Liver (tissue), 8 donors: ENCODE measurements at regions not wholly inside any gene's neighbourhood (a gene's known extent, or its start where the extent isn't known, plus 50 kb on each side); places are given as distances from the start of the nearest gene placed in this dataset.

ENCODE experiments used
- DNase-seq: peaks from one replicate; pipeline ENCODE4 v3.0.0-alpha.2; 2017; ENCODE audit warnings: low spot score
- H3K27ac ChIP-seq, 2 donors: one replicate each; pipeline ENCODE4 v1.7.0; 2013; ENCODE audit warnings: inconsistent platforms in 2 of 2, low read length in 2 of 2, control low read depth in 1 of 2, low read depth in 1 of 2, mild to moderate bottlenecking in 1 of 2
- H3K27me3 ChIP-seq, 4 donors: one replicate each; pipeline versions ENCODE4 v1.6.1 to v1.7.0; 2013; ENCODE audit warnings: low read length in 3 of 4, inconsistent platforms in 1 of 4, mild to moderate bottlenecking in 1 of 4, moderate library complexity in 1 of 4; ENCODE audit not compliant: control insufficient read depth in 4 of 4, insufficient read depth in 4 of 4
- H3K36me3 ChIP-seq, 4 donors: one replicate each; pipeline versions ENCODE4 v1.6.1 to v1.7.0; 2013; ENCODE audit warnings: low read length in 3 of 4, mild to moderate bottlenecking in 3 of 4, low read depth in 1 of 4, moderate library complexity in 1 of 4; ENCODE audit not compliant: control insufficient read depth in 4 of 4, insufficient read depth in 3 of 4
- H3K4me1 ChIP-seq, 4 donors: one replicate each; pipeline versions ENCODE4 v1.6.1 to v1.7.0; 2013; ENCODE audit warnings: low read length in 3 of 4, mild to moderate bottlenecking in 3 of 4, moderate library complexity in 1 of 4; ENCODE audit not compliant: control insufficient read depth in 4 of 4, insufficient read depth in 4 of 4
- H3K4me3 ChIP-seq, 3 donors: one replicate each; pipeline versions ENCODE4 v1.6.1 to v1.7.0; 2013; ENCODE audit warnings: low read length in 3 of 3, control low read depth in 1 of 3, low read depth in 1 of 3, mild to moderate bottlenecking in 1 of 3
- H3K9ac ChIP-seq, 2 donors: one replicate each; pipeline ENCODE4 v1.7.0; 2013; ENCODE audit warnings: low read length in 2 of 2, mild to moderate bottlenecking in 2 of 2, moderate library complexity in 2 of 2, control low read depth in 1 of 2, low read depth in 1 of 2
- H3K9me3 ChIP-seq, 4 donors: one replicate each; pipeline versions ENCODE4 v1.6.1 to v1.7.0; 2013; ENCODE audit warnings: low read length in 3 of 4; ENCODE audit not compliant: control insufficient read depth in 4 of 4
- ATF3 ChIP-seq: IDR thresholded peaks from 2 replicates; pipeline ENCODE4 v1.6.1; 2016; ENCODE audit warnings: antibody characterized with exemption
- CTCF ChIP-seq: fragments of 150-350 bp; IDR thresholded peaks from 2 replicates; pipeline ENCODE4 v1.5.1; 2017; ENCODE audit warnings: improper control_type of control experiment, low read depth, low read length; ENCODE audit not compliant: missing input control
- EGR1 ChIP-seq, 2 donors: IDR thresholded peaks; 2 replicates each; pipeline ENCODE4 v1.6.1; 2016 to 2018; ENCODE audit warnings: antibody characterized with exemption in 2 of 2, low read depth in 2 of 2
- FOXA1 ChIP-seq: IDR thresholded peaks from 2 replicates; pipeline ENCODE4 v1.6.1; 2016; ENCODE audit warnings: antibody characterized with exemption
- FOXA2 ChIP-seq: IDR thresholded peaks from 2 replicates; pipeline ENCODE4 v1.6.1; 2016; ENCODE audit warnings: antibody characterized with exemption
- GABPA ChIP-seq, 2 donors: IDR thresholded peaks in 1 of 2; conservative IDR thresholded peaks in 1 of 2; 2 replicates each; pipeline ENCODE4 v1.6.1; 2016; ENCODE audit warnings: antibody characterized with exemption in 2 of 2, mild to moderate bottlenecking in 1 of 2, moderate library complexity in 1 of 2
- HNF4A ChIP-seq, 2 donors: conservative IDR thresholded peaks; 2 replicates each; pipeline ENCODE4 v1.6.1; 2016; ENCODE audit warnings: antibody characterized with exemption in 2 of 2, mild to moderate bottlenecking in 2 of 2
- HNF4G ChIP-seq: IDR thresholded peaks from 2 replicates; pipeline ENCODE4 v1.6.1; 2016; ENCODE audit warnings: antibody characterized with exemption
- JUND ChIP-seq, 2 donors: IDR thresholded peaks; 2 replicates each; pipeline ENCODE4 v1.6.1; 2016; ENCODE audit warnings: antibody characterized with exemption in 2 of 2
- MAX ChIP-seq: IDR thresholded peaks from 2 replicates; pipeline ENCODE4 v1.6.1; 2016; ENCODE audit warnings: antibody characterized with exemption
- NR2F2 ChIP-seq: IDR thresholded peaks from 2 replicates; pipeline ENCODE4 v1.6.1; 2016; ENCODE audit warnings: antibody characterized with exemption
- REST ChIP-seq: IDR thresholded peaks from 2 replicates; pipeline ENCODE4 v1.6.1; 2016; ENCODE audit warnings: antibody characterized with exemption, mild to moderate bottlenecking
- RXRA ChIP-seq, 2 donors: IDR thresholded peaks; 2 replicates each; pipeline ENCODE4 v1.6.1; 2017 to 2018; ENCODE audit warnings: antibody characterized with exemption in 2 of 2, mild to moderate bottlenecking in 1 of 2
- YY1 ChIP-seq: IDR thresholded peaks from 2 replicates; pipeline ENCODE4 v1.6.1; 2016; ENCODE audit warnings: antibody characterized with exemption, mild to moderate bottlenecking
- ZBTB33 ChIP-seq: IDR thresholded peaks from 2 replicates; pipeline ENCODE4 v1.6.1; 2016; ENCODE audit warnings: antibody characterized with exemption
- WGBS: extraction: QIAGEN DNeasy Blood & Tissue Kit; methylation state at CpG from one replicate; pipeline ENCODE4 v1.1.7; 2013; 5-methylcytosine and 5-hydroxymethylcytosine counted together
- donor health status: healthy.
- donor health status: healthy.
- donor health status: healthy.
- donor health status: healthy.
- donor health status: healthy.

- peaks cover 0 to 2% (median 0%) of the 10 kb centered on the region in 4 donors for H3K27me3 ChIP-seq
- 71% methylated on average over 5 of the region's 5 CpGs for WGBS
- no peak overlapping the region for H3K27ac ChIP-seq
- H3K4me1 ChIP-seq = no peaks in the 10 kb centered on the region
- no peak overlapping the region for H3K4me3 ChIP-seq
- no peak for DNase-seq
- no peak for TF ChIP-seq NR2F2
- no peak for TF ChIP-seq GABPA (IDR thresholded peaks at IDR 0.05 in 1 of 2, conservative IDR thresholded peaks at IDR 0.05 in 1 of 2)
- TF ChIP-seq REST = no peak
- no peak for TF ChIP-seq EGR1 (IDR thresholded peaks at IDR 0.05; ENCODE audit: low read depth in 2 of 2)
- TF ChIP-seq FOXA1 = no peak
- no peak for TF ChIP-seq HNF4A (conservative IDR thresholded peaks at IDR 0.05)
- TF ChIP-seq MAX = no peak
- TF ChIP-seq CTCF = no peak
- no peak for TF ChIP-seq FOXA2
- H3K9me3 ChIP-seq = no peaks in the 10 kb centered on the region
- no peak overlapping the region for H3K9ac ChIP-seq
- no peaks in the 10 kb centered on the region for H3K36me3 ChIP-seq
Observed at GRCh38 chr2:121993682-121994081, 238.2 kb downstream of the TSN start.

GRCh38 chr2:121994238-121995206 is 239.1 kb downstream of the TSN start:
- no peaks in the 10 kb centered on the region for H3K9me3 ChIP-seq
- no peak for DNase-seq
- H3K27ac ChIP-seq = no peak overlapping the region
- no peaks in the 10 kb centered on the region for H3K36me3 ChIP-seq
- H3K4me3 ChIP-seq = no peak overlapping the region
- H3K9ac ChIP-seq = no peak overlapping the region
- no peaks in the 10 kb centered on the region for H3K4me1 ChIP-seq
- WGBS = 70% methylated on average over 3 of the region's 3 CpGs
- H3K27me3 ChIP-seq = peaks cover 0 to 2% (median 0%) of the 10 kb centered on the region in 4 donors
- TF ChIP-seq EGR1 (IDR thresholded peaks at IDR 0.05; ENCODE audit: low read depth in 2 of 2) (no peak), NR2F2 (no peak), MAX (no peak), RXRA (IDR thresholded peaks at IDR 0.05) (no peak), ATF3 (no peak), HNF4A (conservative IDR thresholded peaks at IDR 0.05) (no peak), FOXA1 (no peak), HNF4G (no peak), REST (no peak), JUND (IDR thresholded peaks at IDR 0.05) (no peak), ZBTB33 (no peak), GABPA (IDR thresholded peaks at IDR 0.05 in 1 of 2, conservative IDR thresholded peaks at IDR 0.05 in 1 of 2) (no peak), YY1 (no peak)
